ENCODE measurements at regions not wholly inside any gene's neighbourhood (a gene's known extent, or its start where the extent isn't known, plus 50 kb on each side); places are given as distances from the start of the nearest gene placed in this dataset.

- no peak for DNase-seq (ENCODE audit: low read depth in 2 of 2)
- no peak overlapping the region for H3K4me3 ChIP-seq (replicated peaks in 1 of 2; ENCODE audit: low read depth in 2 of 2, low read length in 2 of 2)
- no peak for TF ChIP-seq CTCF (IDR thresholded peaks at IDR 0.05; ENCODE audit: low read depth, low read length)
Observed at GRCh38 chr6:30832864-30833263, 51.5 kb upstream of the DDR1 start.

- TF ChIP-seq CTCF (IDR thresholded peaks at IDR 0.05; ENCODE audit: low read depth, low read length): no peak
- no peak for DNase-seq (ENCODE audit: low read depth in 2 of 2)
- H3K4me3 ChIP-seq (replicated peaks in 1 of 2; ENCODE audit: low read depth in 2 of 2, low read length in 2 of 2): no peak overlapping the region
Observed at GRCh38 chr6:30830438-30830837, 53.9 kb upstream of the DDR1 start.

GRCh38 chr6:30829639-30830255 lies 54.6 kb upstream of the DDR1 start:
- H3K4me3 ChIP-seq (replicated peaks in 1 of 2; ENCODE audit: low read depth in 2 of 2, low read length in 2 of 2): no peak overlapping the region
- TF ChIP-seq CTCF (IDR thresholded peaks at IDR 0.05; ENCODE audit: low read depth, low read length): no peak
- DNase-seq (ENCODE audit: low read depth in 2 of 2): no peak

GRCh38 chr6:30829033-30829432 lies 55.3 kb upstream of the DDR1 start:
- TF ChIP-seq CTCF (IDR thresholded peaks at IDR 0.05; ENCODE audit: low read depth, low read length): no peak
- no peak for DNase-seq (ENCODE audit: low read depth in 2 of 2)
- no peak overlapping the region for H3K4me3 ChIP-seq (replicated peaks in 1 of 2; ENCODE audit: low read depth in 2 of 2, low read length in 2 of 2)

GRCh38 chr6:30828027-30828962 lies 56.0 kb upstream of the DDR1 start:
- DNase-seq (ENCODE audit: low read depth in 2 of 2): peak; percentile 95
- TF ChIP-seq CTCF (IDR thresholded peaks at IDR 0.05; ENCODE audit: low read depth, low read length): peak; percentile 96
- no peak overlapping the region for H3K4me3 ChIP-seq (replicated peaks in 1 of 2; ENCODE audit: low read depth in 2 of 2, low read length in 2 of 2)

GRCh38 chr6:30826961-30827342 lies 57.4 kb upstream of the DDR1 start:
- H3K4me3 ChIP-seq (replicated peaks in 1 of 2; ENCODE audit: low read depth in 2 of 2, low read length in 2 of 2): no peak overlapping the region
- no peak for TF ChIP-seq CTCF (IDR thresholded peaks at IDR 0.05; ENCODE audit: low read depth, low read length)
- peak in 1 of 2 donors; percentile 37 for DNase-seq (ENCODE audit: low read depth in 2 of 2)

All from cardiac fibroblast (primary cell).